ENCODE measurements at regions not wholly inside any gene's neighbourhood (a gene's known extent, or its start where the extent isn't known, plus 50 kb on each side); places are given as distances from the start of the nearest gene placed in this dataset.

DNA sequence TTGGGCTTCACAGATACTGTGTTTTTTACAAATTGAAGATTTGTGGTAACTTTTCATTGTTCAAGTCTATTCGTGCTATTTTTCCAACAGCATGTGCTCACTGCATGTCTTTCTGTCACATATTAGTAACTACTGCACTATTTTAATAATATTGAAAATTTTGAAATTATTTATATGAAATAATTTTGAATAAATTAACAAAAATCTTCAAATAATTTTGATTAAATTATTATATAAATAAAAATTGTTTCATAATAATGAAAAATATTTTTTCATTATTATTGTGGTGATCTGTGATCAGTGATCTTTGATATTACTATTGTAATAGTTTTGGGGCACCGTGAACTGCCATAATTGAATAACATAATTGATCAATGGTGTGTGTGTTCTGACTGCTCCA is 204.1 kb downstream of the OGFRL1 start:
- TF ChIP-seq, protein P1, sequence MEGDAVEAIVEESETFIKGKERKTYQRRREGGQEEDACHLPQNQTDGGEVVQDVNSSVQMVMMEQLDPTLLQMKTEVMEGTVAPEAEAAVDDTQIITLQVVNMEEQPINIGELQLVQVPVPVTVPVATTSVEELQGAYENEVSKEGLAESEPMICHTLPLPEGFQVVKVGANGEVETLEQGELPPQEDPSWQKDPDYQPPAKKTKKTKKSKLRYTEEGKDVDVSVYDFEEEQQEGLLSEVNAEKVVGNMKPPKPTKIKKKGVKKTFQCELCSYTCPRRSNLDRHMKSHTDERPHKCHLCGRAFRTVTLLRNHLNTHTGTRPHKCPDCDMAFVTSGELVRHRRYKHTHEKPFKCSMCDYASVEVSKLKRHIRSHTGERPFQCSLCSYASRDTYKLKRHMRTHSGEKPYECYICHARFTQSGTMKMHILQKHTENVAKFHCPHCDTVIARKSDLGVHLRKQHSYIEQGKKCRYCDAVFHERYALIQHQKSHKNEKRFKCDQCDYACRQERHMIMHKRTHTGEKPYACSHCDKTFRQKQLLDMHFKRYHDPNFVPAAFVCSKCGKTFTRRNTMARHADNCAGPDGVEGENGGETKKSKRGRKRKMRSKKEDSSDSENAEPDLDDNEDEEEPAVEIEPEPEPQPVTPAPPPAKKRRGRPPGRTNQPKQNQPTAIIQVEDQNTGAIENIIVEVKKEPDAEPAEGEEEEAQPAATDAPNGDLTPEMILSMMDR (IDR thresholded peaks at IDR 0.05; ENCODE audit: low read length): no peak
- no peak for TF ChIP-seq EZH2 (optimal IDR thresholded peaks at IDR 0.05; ENCODE audit: low read depth, low read length)
- no peak for TF ChIP-seq EZH2phosphoT487 (IDR thresholded peaks at IDR 0.05; ENCODE audit: low read length)

All from MM.1S (cell line).